Upper lobe of left lung (tissue), 6 donors: ENCODE measurements at regions not wholly inside any gene's neighbourhood (a gene's known extent, or its start where the extent isn't known, plus 50 kb on each side); places are given as distances from the start of the nearest gene placed in this dataset.

Experiments
- ATAC-seq, 2 donors: fragments of 200-7000 bp; cut with Tn5 transposase; one replicate each; pipeline ENCODE4 v1.9.1; 2022; ENCODE audit warnings: mild to moderate bottlenecking in 2 of 2, moderate library complexity in 2 of 2; ENCODE audit not compliant: low FRiP score in 2 of 2
- DNase-seq, 2 donors: peaks; one replicate each; pipeline ENCODE4 v3.0.0-alpha.2; 2019 to 2020
- H3K27ac ChIP-seq, 4 donors: fragments of 200-600 bp; sonication (generic); one replicate each; pipeline ENCODE4 v1.5.1; 2016 to 2019
- H3K27me3 ChIP-seq, 4 donors: fragments of 200-600 bp; sonication (generic); one replicate each; pipeline ENCODE4 v1.5.1; 2017 to 2019
- H3K36me3 ChIP-seq, 4 donors: fragments of 200-600 bp; sonication (generic); one replicate each; pipeline ENCODE4 v1.5.1; 2016 to 2019
- H3K4me1 ChIP-seq, 4 donors: fragments of 200-600 bp; sonication (generic); one replicate each; pipeline ENCODE4 v1.5.1; 2018 to 2019
- H3K4me3 ChIP-seq, 4 donors: fragments of 200-600 bp; sonication (generic); one replicate each; pipeline ENCODE4 v1.5.1; 2017 to 2019; ENCODE audit warnings: mild to moderate bottlenecking in 2 of 4, moderate library complexity in 1 of 4
- H3K9me3 ChIP-seq, 4 donors: fragments of 200-600 bp; sonication (generic); one replicate each; pipeline ENCODE4 v1.5.1; 2018 to 2019
- EP300 ChIP-seq, 4 donors: sonication (generic); formaldehyde crosslinking; IDR thresholded peaks; one replicate each; pipeline ENCODE4 v1.5.1; 2017; ENCODE audit warnings: antibody characterized with exemption in 4 of 4, control low read depth in 2 of 4
- POLR2A ChIP-seq, 4 donors: fragments of 450-650 bp; IDR thresholded peaks; one replicate each; pipeline ENCODE4 v1.5.1; 2016 to 2017; ENCODE audit warnings: antibody characterized with exemption in 4 of 4, mild to moderate bottlenecking in 2 of 4
- POLR2AphosphoS5 ChIP-seq, 2 donors: sonication (generic); formaldehyde crosslinking; IDR thresholded peaks; one replicate each; pipeline ENCODE4 v1.5.1; 2017; ENCODE audit warnings: antibody characterized with exemption in 2 of 2
- WGBS, 2 donors: methylation state at CpG; one replicate each; pipeline ENCODE4 v1.1.5; 2017 to 2018; 5-methylcytosine and 5-hydroxymethylcytosine counted together
- TF ChIP-seq, protein P1 (sequence below), 6 experiments: fragments of 450-650 bp in 4 of 6; fragments of 200-600 bp in 2 of 6; sonication (generic) in 2 of 6; IDR thresholded peaks; one replicate each; pipeline ENCODE4 v1.5.1; 2016 to 2019; ENCODE audit warnings: antibody characterized with exemption in 6 of 6
- donor health status: DM: no; HTN: no; CAD: no; lungs with moderate emphysema.
- donor health status: DM: no; HTN: yes; CAD: no; lungs with severe emphysema.

DNA sequence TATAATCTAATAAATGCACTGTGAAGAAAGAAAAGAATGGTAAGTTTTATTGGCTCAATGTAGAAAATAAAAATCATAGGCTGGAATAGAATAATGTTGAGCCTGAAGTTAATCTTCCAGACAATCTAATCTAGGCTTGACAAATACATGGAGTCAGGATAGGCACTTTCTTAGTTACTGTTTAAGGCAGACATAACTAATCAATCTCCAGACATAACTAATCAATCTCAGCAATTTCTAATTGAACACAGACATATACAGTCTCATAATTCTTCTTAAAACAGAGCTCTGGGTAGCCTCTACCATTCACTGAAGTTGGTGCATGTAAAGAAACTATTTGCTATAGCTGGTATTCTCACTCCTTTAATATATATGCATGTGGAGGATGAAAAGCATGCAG is 150.1 kb upstream of the CTAGE1 start:
- H3K27ac ChIP-seq: no peak overlapping the region
- H3K27me3 ChIP-seq: no peaks in the 10 kb centered on the region
- H3K9me3 ChIP-seq: no peaks in the 10 kb centered on the region
- TF ChIP-seq, protein P1, sequence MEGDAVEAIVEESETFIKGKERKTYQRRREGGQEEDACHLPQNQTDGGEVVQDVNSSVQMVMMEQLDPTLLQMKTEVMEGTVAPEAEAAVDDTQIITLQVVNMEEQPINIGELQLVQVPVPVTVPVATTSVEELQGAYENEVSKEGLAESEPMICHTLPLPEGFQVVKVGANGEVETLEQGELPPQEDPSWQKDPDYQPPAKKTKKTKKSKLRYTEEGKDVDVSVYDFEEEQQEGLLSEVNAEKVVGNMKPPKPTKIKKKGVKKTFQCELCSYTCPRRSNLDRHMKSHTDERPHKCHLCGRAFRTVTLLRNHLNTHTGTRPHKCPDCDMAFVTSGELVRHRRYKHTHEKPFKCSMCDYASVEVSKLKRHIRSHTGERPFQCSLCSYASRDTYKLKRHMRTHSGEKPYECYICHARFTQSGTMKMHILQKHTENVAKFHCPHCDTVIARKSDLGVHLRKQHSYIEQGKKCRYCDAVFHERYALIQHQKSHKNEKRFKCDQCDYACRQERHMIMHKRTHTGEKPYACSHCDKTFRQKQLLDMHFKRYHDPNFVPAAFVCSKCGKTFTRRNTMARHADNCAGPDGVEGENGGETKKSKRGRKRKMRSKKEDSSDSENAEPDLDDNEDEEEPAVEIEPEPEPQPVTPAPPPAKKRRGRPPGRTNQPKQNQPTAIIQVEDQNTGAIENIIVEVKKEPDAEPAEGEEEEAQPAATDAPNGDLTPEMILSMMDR (IDR thresholded peaks at IDR 0.05): no peak
- TF ChIP-seq POLR2A (IDR thresholded peaks at IDR 0.05) (no peak), POLR2AphosphoS5 (IDR thresholded peaks at IDR 0.05) (no peak), EP300 (IDR thresholded peaks at IDR 0.05) (no peak)
- ATAC-seq (no peak), DNase-seq (no peak)
- no peak overlapping the region for H3K4me3 ChIP-seq
- H3K4me1 ChIP-seq: peaks cover 0 to 10% (median 8%) of the 10 kb centered on the region in 4 donors
- H3K36me3 ChIP-seq: no peaks in the 10 kb centered on the region

GRCh38 chr18:22570492-22570891 is 152.8 kb upstream of the CTAGE1 start:
- Histone ChIP-seq H3K27ac (no peak overlapping the region), H3K9me3 (no peaks in the 10 kb centered on the region), H3K36me3 (no peaks in the 10 kb centered on the region), H3K27me3 (no peaks in the 10 kb centered on the region), H3K4me1 (no peaks in the 10 kb centered on the region), H3K4me3 (no peak overlapping the region)
- no peak for TF ChIP-seq POLR2AphosphoS5 (IDR thresholded peaks at IDR 0.05)
- WGBS, 2 donors: 79 to 88% methylated on average over 4 of the region's 4 CpGs
- DNase-seq: no peak
- no peak for ATAC-seq

- Histone ChIP-seq H3K27ac (no peak overlapping the region), H3K4me3 (no peak overlapping the region), H3K36me3 (no peaks in the 10 kb centered on the region), H3K9me3 (no peaks in the 10 kb centered on the region), H3K4me1 (no peaks in the 10 kb centered on the region), H3K27me3 (no peaks in the 10 kb centered on the region)
- WGBS, 2 donors: 61 to 65% methylated on average over 1 of the region's 1 CpG
- TF ChIP-seq POLR2AphosphoS5 (IDR thresholded peaks at IDR 0.05) (no peak), EP300 (IDR thresholded peaks at IDR 0.05) (no peak), POLR2A (IDR thresholded peaks at IDR 0.05) (no peak)
- TF ChIP-seq, protein P1 (IDR thresholded peaks at IDR 0.05): no peak
- ATAC-seq: no peak
- no peak for DNase-seq
Measured at GRCh38 chr18:22572341-22572740, 154.6 kb upstream of the CTAGE1 start.

- WGBS, 2 donors: 83 to 85% methylated on average over 5 of the region's 5 CpGs
- Histone ChIP-seq H3K9me3 (no peaks in the 10 kb centered on the region), H3K27me3 (no peaks in the 10 kb centered on the region), H3K4me1 (no peaks in the 10 kb centered on the region), H3K27ac (no peak overlapping the region), H3K36me3 (no peaks in the 10 kb centered on the region), H3K4me3 (no peak overlapping the region)
- DNase-seq (no peak), ATAC-seq (no peak)
- TF ChIP-seq, protein P1 (IDR thresholded peaks at IDR 0.05): no peak
- TF ChIP-seq POLR2A (IDR thresholded peaks at IDR 0.05): no peak
Measured at GRCh38 chr18:22579271-22579670, 161.6 kb upstream of the CTAGE1 start.

GRCh38 chr18:22585333-22585732 is 167.6 kb upstream of the CTAGE1 start:
- ATAC-seq: no peak
- Histone ChIP-seq H3K36me3 (no peaks in the 10 kb centered on the region), H3K4me3 (no peak overlapping the region), H3K27me3 (no peaks in the 10 kb centered on the region), H3K4me1 (peaks cover 0 to 10% (median 1%) of the 10 kb centered on the region in 4 donors), H3K9me3 (no peaks in the 10 kb centered on the region), H3K27ac (no peak overlapping the region)
- DNase-seq: no peak
- WGBS, 2 donors: 52 to 53% methylated on average over 1 of the region's 1 CpG
- TF ChIP-seq POLR2A (IDR thresholded peaks at IDR 0.05) (no peak), POLR2AphosphoS5 (IDR thresholded peaks at IDR 0.05) (no peak), EP300 (IDR thresholded peaks at IDR 0.05) (no peak)
- TF ChIP-seq, protein P1 (IDR thresholded peaks at IDR 0.05): no peak
